Liver (tissue), 7 donors: ENCODE measurements at regions not wholly inside any gene's neighbourhood (a gene's known extent, or its start where the extent isn't known, plus 50 kb on each side); places are given as distances from the start of the nearest gene placed in this dataset.

Source experiments
- DNase-seq: peaks from one replicate; pipeline ENCODE4 v3.0.0-alpha.2; 2017; ENCODE audit warnings: low spot score
- H3K27ac ChIP-seq, 2 donors: one replicate each; pipeline ENCODE4 v1.7.0; 2013; ENCODE audit warnings: inconsistent platforms in 2 of 2, low read length in 2 of 2, control low read depth in 1 of 2, low read depth in 1 of 2, mild to moderate bottlenecking in 1 of 2
- H3K27me3 ChIP-seq, 4 donors: one replicate each; pipeline versions ENCODE4 v1.6.1 to v1.7.0; 2013; ENCODE audit warnings: low read length in 3 of 4, inconsistent platforms in 1 of 4, mild to moderate bottlenecking in 1 of 4, moderate library complexity in 1 of 4; ENCODE audit not compliant: control insufficient read depth in 4 of 4, insufficient read depth in 4 of 4
- H3K36me3 ChIP-seq, 4 donors: one replicate each; pipeline versions ENCODE4 v1.6.1 to v1.7.0; 2013; ENCODE audit warnings: low read length in 3 of 4, mild to moderate bottlenecking in 3 of 4, low read depth in 1 of 4, moderate library complexity in 1 of 4; ENCODE audit not compliant: control insufficient read depth in 4 of 4, insufficient read depth in 3 of 4
- H3K4me1 ChIP-seq, 4 donors: one replicate each; pipeline versions ENCODE4 v1.6.1 to v1.7.0; 2013; ENCODE audit warnings: low read length in 3 of 4, mild to moderate bottlenecking in 3 of 4, moderate library complexity in 1 of 4; ENCODE audit not compliant: control insufficient read depth in 4 of 4, insufficient read depth in 4 of 4
- H3K4me3 ChIP-seq, 3 donors: one replicate each; pipeline versions ENCODE4 v1.6.1 to v1.7.0; 2013; ENCODE audit warnings: low read length in 3 of 3, control low read depth in 1 of 3, low read depth in 1 of 3, mild to moderate bottlenecking in 1 of 3
- H3K9ac ChIP-seq, 2 donors: one replicate each; pipeline ENCODE4 v1.7.0; 2013; ENCODE audit warnings: low read length in 2 of 2, mild to moderate bottlenecking in 2 of 2, moderate library complexity in 2 of 2, control low read depth in 1 of 2, low read depth in 1 of 2
- H3K9me3 ChIP-seq, 4 donors: one replicate each; pipeline versions ENCODE4 v1.6.1 to v1.7.0; 2013; ENCODE audit warnings: low read length in 3 of 4; ENCODE audit not compliant: control insufficient read depth in 4 of 4
- EGR1 ChIP-seq, 2 donors: IDR thresholded peaks; 2 replicates each; pipeline ENCODE4 v1.6.1; 2016 to 2018; ENCODE audit warnings: antibody characterized with exemption in 2 of 2, low read depth in 2 of 2
- FOXA1 ChIP-seq: IDR thresholded peaks from 2 replicates; pipeline ENCODE4 v1.6.1; 2016; ENCODE audit warnings: antibody characterized with exemption
- FOXA2 ChIP-seq: IDR thresholded peaks from 2 replicates; pipeline ENCODE4 v1.6.1; 2016; ENCODE audit warnings: antibody characterized with exemption
- HNF4A ChIP-seq, 2 donors: conservative IDR thresholded peaks; 2 replicates each; pipeline ENCODE4 v1.6.1; 2016; ENCODE audit warnings: antibody characterized with exemption in 2 of 2, mild to moderate bottlenecking in 2 of 2
- HNF4G ChIP-seq: IDR thresholded peaks from 2 replicates; pipeline ENCODE4 v1.6.1; 2016; ENCODE audit warnings: antibody characterized with exemption
- JUND ChIP-seq, 2 donors: IDR thresholded peaks; 2 replicates each; pipeline ENCODE4 v1.6.1; 2016; ENCODE audit warnings: antibody characterized with exemption in 2 of 2
- NR2F2 ChIP-seq: IDR thresholded peaks from 2 replicates; pipeline ENCODE4 v1.6.1; 2016; ENCODE audit warnings: antibody characterized with exemption
- RAD21 ChIP-seq, 2 donors: IDR thresholded peaks; 2 replicates each; pipeline ENCODE4 v1.6.1; 2016; ENCODE audit warnings: antibody characterized with exemption in 2 of 2, mild to moderate bottlenecking in 2 of 2
- RXRA ChIP-seq, 2 donors: IDR thresholded peaks; 2 replicates each; pipeline ENCODE4 v1.6.1; 2017 to 2018; ENCODE audit warnings: antibody characterized with exemption in 2 of 2, mild to moderate bottlenecking in 1 of 2
- SP1 ChIP-seq: IDR thresholded peaks from 2 replicates; pipeline ENCODE4 v1.6.1; 2018; ENCODE audit warnings: antibody characterized with exemption, mild to moderate bottlenecking
- TAF1 ChIP-seq: conservative IDR thresholded peaks from 2 replicates; pipeline ENCODE4 v1.6.1; 2016; ENCODE audit warnings: antibody characterized with exemption, mild to moderate bottlenecking
- YY1 ChIP-seq: IDR thresholded peaks from 2 replicates; pipeline ENCODE4 v1.6.1; 2016; ENCODE audit warnings: antibody characterized with exemption, mild to moderate bottlenecking
- WGBS: extraction: QIAGEN DNeasy Blood & Tissue Kit; methylation state at CpG from one replicate; pipeline ENCODE4 v1.1.7; 2013; 5-methylcytosine and 5-hydroxymethylcytosine counted together
- TF ChIP-seq, protein P1 (sequence below): IDR thresholded peaks from 2 replicates; pipeline ENCODE4 v1.6.1; 2016; ENCODE audit warnings: antibody characterized with exemption
- TF ChIP-seq, protein P2 (sequence below): IDR thresholded peaks from 2 replicates; pipeline ENCODE4 v1.6.1; 2016; ENCODE audit warnings: antibody characterized with exemption
- TF ChIP-seq, protein P3 (sequence below): IDR thresholded peaks from 2 replicates; pipeline ENCODE4 v1.6.1; 2016; ENCODE audit warnings: antibody characterized with exemption, mild to moderate bottlenecking
- TF ChIP-seq, protein P4 (sequence below): IDR thresholded peaks from 2 replicates; pipeline ENCODE4 v1.6.1; 2016; ENCODE audit warnings: antibody characterized with exemption
- donor health status: healthy.
- donor health status: healthy.
- donor health status: healthy.
- donor health status: healthy.

DNA sequence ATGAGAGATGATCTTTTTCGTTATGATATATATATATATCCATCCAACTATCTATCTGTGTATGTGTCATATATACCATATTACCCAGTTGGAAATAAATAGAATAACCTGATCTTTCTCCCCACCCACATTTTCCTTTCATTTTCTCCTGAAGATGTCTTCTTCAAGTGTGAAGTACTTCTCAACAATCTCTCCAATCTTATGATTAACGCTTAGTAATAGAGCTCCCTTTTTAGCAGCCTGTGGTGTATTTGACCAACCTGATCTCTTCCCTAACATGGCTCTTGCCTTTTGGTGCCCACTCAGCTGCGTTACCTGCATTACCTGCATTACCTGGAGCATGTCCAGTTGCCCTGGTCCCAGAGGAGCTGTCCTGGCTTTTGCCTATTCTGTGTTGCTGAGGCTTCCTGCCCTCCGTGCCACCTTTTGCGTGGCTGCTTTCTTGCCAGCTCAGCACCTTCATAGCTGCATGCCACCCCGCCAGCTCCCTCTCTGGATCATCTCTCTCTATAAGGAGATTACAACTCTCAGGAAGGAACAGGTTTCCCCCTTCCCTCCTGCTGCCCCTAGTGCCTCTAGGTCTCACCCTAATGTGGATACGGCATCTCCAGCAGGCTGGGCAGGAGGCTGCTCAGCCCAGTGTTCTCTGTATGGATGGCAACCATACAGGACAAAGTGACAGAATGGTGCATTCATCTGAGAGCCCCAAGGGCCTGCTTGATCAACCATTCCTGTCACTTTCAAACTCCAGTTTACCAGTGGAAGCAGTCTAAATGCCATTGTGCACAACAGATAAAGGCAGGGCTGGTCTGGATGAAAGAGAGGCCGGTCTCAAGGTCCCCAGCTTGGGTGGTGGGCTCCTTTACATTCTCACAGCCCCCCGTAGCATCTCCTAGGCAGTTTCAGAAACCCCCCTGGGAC lies 126.7 kb downstream of the GADD45G start:
- Histone ChIP-seq H3K9ac (no peak overlapping the region), H3K36me3 (no peaks in the 10 kb centered on the region), H3K27ac (peak overlapping the region; percentile 64 to 77), H3K4me1 (peaks cover 12 to 46% (median 33%) of the 10 kb centered on the region in 4 donors), H3K27me3 (no peaks in the 10 kb centered on the region), H3K9me3 (no peaks in the 10 kb centered on the region), H3K4me3 (no peak overlapping the region)
- TF ChIP-seq FOXA1 (no peak), YY1 (no peak), RAD21 (IDR thresholded peaks at IDR 0.05) (no peak), EGR1 (IDR thresholded peaks at IDR 0.05; ENCODE audit: low read depth in 2 of 2) (no peak), JUND (IDR thresholded peaks at IDR 0.05) (no peak)
- DNase-seq = no peak
- WGBS = 68% methylated on average over 9 of the region's 9 CpGs

DNA sequence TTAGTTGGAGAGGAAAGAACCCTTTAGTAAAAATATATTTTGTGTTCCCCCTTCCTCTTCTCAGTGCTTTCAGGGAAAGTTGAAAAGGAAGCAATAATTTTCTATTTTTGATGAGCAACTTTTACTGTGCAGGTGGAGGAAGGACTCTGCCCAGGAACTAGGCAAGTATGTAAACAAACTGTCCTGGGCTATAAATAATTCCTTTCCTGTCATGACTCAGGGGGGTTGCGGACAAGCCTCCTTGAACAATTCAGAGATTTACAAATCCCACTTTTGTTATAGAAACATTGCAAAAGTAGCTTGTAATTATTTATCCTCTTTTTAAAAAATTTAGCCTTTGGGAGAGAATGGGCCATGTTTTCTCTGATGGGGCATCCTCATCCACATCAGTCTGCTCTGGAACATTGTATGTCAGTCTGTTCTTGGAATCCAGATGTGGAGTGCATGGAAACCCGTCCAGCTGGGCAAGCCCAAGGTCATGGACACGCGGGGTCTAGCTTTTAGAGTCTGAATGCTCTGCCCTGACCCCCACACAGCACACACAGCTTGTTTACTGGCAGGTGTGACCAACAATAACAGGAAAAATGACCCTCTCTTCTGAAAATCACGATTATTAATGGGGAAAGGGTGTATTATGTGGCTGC lies 127.6 kb downstream of the GADD45G start:
- 20% methylated on average over 5 of the region's 5 CpGs for WGBS
- DNase-seq = no peak
- H3K27ac ChIP-seq = peak overlapping the region; percentile 64 to 77

DNA sequence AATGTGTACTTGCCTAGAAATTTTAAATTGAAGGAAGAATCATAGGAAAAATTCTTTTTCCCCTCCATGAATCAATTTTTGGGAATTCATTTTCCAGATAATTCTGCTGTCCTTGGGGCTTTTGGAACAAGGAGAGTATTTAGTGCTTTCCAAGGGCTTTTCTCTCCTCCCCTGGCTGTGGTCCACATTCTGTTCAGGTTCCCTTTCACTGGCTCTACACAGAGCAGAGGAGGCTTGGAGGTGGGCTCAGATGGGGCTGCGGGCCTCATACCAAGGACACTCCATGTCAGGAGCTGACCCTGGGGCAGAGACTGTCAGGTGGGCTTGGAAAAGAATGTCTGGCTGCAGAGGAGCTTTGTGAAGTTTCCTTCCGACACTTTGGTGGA lies 128.1 kb downstream of the GADD45G start:
- 96% methylated on average over 2 of the region's 2 CpGs for WGBS
- H3K9me3 ChIP-seq = no peaks in the 10 kb centered on the region
- H3K36me3 ChIP-seq = no peaks in the 10 kb centered on the region
- H3K4me1 ChIP-seq = peaks cover 12 to 50% (median 35%) of the 10 kb centered on the region in 4 donors
- DNase-seq = no peak
- H3K4me3 ChIP-seq = no peak overlapping the region
- H3K9ac ChIP-seq = peak overlapping the region in 1 of 2 donors; percentile 2
- TF ChIP-seq, protein P1, sequence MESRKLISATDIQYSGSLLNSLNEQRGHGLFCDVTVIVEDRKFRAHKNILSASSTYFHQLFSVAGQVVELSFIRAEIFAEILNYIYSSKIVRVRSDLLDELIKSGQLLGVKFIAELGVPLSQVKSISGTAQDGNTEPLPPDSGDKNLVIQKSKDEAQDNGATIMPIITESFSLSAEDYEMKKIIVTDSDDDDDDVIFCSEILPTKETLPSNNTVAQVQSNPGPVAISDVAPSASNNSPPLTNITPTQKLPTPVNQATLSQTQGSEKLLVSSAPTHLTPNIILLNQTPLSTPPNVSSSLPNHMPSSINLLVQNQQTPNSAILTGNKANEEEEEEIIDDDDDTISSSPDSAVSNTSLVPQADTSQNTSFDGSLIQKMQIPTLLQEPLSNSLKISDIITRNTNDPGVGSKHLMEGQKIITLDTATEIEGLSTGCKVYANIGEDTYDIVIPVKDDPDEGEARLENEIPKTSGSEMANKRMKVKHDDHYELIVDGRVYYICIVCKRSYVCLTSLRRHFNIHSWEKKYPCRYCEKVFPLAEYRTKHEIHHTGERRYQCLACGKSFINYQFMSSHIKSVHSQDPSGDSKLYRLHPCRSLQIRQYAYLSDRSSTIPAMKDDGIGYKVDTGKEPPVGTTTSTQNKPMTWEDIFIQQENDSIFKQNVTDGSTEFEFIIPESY = no peak
- TF ChIP-seq FOXA2 (no peak), TAF1 (no peak), EGR1 (IDR thresholded peaks at IDR 0.05; ENCODE audit: low read depth in 2 of 2) (no peak), RXRA (IDR thresholded peaks at IDR 0.05) (no peak), HNF4A (conservative IDR thresholded peaks at IDR 0.05) (no peak), JUND (IDR thresholded peaks at IDR 0.05) (no peak), NR2F2 (no peak), RAD21 (IDR thresholded peaks at IDR 0.05) (no peak), SP1 (no peak)
- TF ChIP-seq, protein P2, sequence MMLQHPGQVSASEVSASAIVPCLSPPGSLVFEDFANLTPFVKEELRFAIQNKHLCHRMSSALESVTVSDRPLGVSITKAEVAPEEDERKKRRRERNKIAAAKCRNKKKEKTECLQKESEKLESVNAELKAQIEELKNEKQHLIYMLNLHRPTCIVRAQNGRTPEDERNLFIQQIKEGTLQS = no peak
- TF ChIP-seq, protein P3, sequence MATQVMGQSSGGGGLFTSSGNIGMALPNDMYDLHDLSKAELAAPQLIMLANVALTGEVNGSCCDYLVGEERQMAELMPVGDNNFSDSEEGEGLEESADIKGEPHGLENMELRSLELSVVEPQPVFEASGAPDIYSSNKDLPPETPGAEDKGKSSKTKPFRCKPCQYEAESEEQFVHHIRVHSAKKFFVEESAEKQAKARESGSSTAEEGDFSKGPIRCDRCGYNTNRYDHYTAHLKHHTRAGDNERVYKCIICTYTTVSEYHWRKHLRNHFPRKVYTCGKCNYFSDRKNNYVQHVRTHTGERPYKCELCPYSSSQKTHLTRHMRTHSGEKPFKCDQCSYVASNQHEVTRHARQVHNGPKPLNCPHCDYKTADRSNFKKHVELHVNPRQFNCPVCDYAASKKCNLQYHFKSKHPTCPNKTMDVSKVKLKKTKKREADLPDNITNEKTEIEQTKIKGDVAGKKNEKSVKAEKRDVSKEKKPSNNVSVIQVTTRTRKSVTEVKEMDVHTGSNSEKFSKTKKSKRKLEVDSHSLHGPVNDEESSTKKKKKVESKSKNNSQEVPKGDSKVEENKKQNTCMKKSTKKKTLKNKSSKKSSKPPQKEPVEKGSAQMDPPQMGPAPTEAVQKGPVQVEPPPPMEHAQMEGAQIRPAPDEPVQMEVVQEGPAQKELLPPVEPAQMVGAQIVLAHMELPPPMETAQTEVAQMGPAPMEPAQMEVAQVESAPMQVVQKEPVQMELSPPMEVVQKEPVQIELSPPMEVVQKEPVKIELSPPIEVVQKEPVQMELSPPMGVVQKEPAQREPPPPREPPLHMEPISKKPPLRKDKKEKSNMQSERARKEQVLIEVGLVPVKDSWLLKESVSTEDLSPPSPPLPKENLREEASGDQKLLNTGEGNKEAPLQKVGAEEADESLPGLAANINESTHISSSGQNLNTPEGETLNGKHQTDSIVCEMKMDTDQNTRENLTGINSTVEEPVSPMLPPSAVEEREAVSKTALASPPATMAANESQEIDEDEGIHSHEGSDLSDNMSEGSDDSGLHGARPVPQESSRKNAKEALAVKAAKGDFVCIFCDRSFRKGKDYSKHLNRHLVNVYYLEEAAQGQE = no peak
- H3K27me3 ChIP-seq = no peaks in the 10 kb centered on the region
- H3K27ac ChIP-seq = peak overlapping the region; percentile 64 to 77

More for the DNA sequence above, 127.6 kb downstream of the GADD45G start:
- Histone ChIP-seq H3K9me3 (no peaks in the 10 kb centered on the region), H3K27me3 (no peaks in the 10 kb centered on the region), H3K4me3 (no peak overlapping the region), H3K36me3 (no peaks in the 10 kb centered on the region), H3K4me1 (peaks cover 12 to 46% (median 33%) of the 10 kb centered on the region in 4 donors), H3K9ac (peak overlapping the region in 1 of 2 donors; percentile 2)
- peak; percentile 60 to 75 for TF ChIP-seq HNF4A (conservative IDR thresholded peaks at IDR 0.05)
- peak in 1 of 2 donors; percentile 55 for TF ChIP-seq RXRA (IDR thresholded peaks at IDR 0.05)
- peak; percentile 44 for TF ChIP-seq SP1
- no peak for TF ChIP-seq YY1
- TF ChIP-seq, protein P4, sequence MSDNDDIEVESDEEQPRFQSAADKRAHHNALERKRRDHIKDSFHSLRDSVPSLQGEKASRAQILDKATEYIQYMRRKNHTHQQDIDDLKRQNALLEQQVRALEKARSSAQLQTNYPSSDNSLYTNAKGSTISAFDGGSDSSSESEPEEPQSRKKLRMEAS = peak; percentile 39
- no peak for TF ChIP-seq HNF4G
- TF ChIP-seq FOXA2 = peak; percentile 18
- no peak for TF ChIP-seq EGR1 (IDR thresholded peaks at IDR 0.05; ENCODE audit: low read depth in 2 of 2)
- TF ChIP-seq JUND (IDR thresholded peaks at IDR 0.05) = peak in 1 of 2 donors; percentile 48
- TF ChIP-seq RAD21 (IDR thresholded peaks at IDR 0.05) = peak; percentile 40 to 44
